Upper lobe of right lung (tissue), 1 donor: ENCODE measurements at regions not wholly inside any gene's neighbourhood (a gene's known extent, or its start where the extent isn't known, plus 50 kb on each side); places are given as distances from the start of the nearest gene placed in this dataset.

ENCODE experiments used
- ATAC-seq: fragments of 200-7000 bp; cut with Tn5 transposase; one replicate; pipeline ENCODE4 v1.9.1; 2020; ENCODE audit warnings: mild to moderate bottlenecking, moderate library complexity
- DNase-seq: peaks from one replicate; pipeline ENCODE4 v3.0.0-alpha.2; 2020
- H3K27ac ChIP-seq: fragments of 200-600 bp; one replicate; pipeline ENCODE4 v1.8.0; 2022
- H3K27me3 ChIP-seq: fragments of 200-600 bp; one replicate; pipeline ENCODE4 v1.8.0; 2022; ENCODE audit warnings: mild to moderate bottlenecking
- H3K36me3 ChIP-seq: fragments of 200-600 bp; one replicate; pipeline ENCODE4 v1.8.0; 2022
- H3K4me1 ChIP-seq: fragments of 200-600 bp; one replicate; pipeline ENCODE4 v1.8.0; 2022
- H3K4me3 ChIP-seq: fragments of 200-600 bp; one replicate; pipeline ENCODE4 v1.8.0; 2022; ENCODE audit warnings: mild to moderate bottlenecking
- H3K9me3 ChIP-seq: fragments of 200-600 bp; one replicate; pipeline ENCODE4 v1.8.0; 2022
- intact Hi-C: fragments of 100-400 bp; cut with DNase I; formaldehyde crosslinking; loops from one replicate; pipeline ENCODE4 v1.11.0; 2022
- TF ChIP-seq, protein P1 (sequence below): fragments of 200-600 bp; IDR thresholded peaks from one replicate; pipeline ENCODE4 v1.8.0; 2022; ENCODE audit warnings: antibody characterized with exemption
- donor health status: DM: no; HTN: yes; CAD: no; lungs with severe emphysema.

DNA sequence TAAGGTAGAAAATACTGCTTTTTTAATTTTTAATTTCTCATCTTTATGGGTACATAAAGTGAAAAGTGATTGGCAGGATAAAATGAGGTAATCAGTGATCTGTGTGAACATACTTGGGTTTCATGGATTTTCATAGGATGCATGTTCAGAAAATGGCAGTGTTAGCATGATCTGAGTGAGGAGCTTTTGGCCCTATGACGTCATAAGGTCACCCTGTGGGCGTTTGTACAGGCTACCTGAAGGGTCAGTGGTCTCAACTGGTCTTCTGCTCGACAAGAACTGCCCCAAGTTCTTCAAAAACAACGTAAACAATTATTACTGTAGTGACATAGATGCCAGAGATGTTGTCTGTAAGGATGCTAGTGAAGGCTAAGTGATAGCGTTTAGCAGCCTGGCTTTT is 124.5 kb upstream of the OSTN start:
- TF ChIP-seq, protein P1, sequence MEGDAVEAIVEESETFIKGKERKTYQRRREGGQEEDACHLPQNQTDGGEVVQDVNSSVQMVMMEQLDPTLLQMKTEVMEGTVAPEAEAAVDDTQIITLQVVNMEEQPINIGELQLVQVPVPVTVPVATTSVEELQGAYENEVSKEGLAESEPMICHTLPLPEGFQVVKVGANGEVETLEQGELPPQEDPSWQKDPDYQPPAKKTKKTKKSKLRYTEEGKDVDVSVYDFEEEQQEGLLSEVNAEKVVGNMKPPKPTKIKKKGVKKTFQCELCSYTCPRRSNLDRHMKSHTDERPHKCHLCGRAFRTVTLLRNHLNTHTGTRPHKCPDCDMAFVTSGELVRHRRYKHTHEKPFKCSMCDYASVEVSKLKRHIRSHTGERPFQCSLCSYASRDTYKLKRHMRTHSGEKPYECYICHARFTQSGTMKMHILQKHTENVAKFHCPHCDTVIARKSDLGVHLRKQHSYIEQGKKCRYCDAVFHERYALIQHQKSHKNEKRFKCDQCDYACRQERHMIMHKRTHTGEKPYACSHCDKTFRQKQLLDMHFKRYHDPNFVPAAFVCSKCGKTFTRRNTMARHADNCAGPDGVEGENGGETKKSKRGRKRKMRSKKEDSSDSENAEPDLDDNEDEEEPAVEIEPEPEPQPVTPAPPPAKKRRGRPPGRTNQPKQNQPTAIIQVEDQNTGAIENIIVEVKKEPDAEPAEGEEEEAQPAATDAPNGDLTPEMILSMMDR = no peak
- Histone ChIP-seq H3K36me3 (no peaks in the 10 kb centered on the region), H3K4me3 (no peak overlapping the region), H3K27me3 (no peaks in the 10 kb centered on the region), H3K27ac (no peak overlapping the region), H3K4me1 (no peaks in the 10 kb centered on the region), H3K9me3 (no peaks in the 10 kb centered on the region)
- DNase-seq = no peak
- intact Hi-C loops = no loop called here
- no peak for ATAC-seq

DNA sequence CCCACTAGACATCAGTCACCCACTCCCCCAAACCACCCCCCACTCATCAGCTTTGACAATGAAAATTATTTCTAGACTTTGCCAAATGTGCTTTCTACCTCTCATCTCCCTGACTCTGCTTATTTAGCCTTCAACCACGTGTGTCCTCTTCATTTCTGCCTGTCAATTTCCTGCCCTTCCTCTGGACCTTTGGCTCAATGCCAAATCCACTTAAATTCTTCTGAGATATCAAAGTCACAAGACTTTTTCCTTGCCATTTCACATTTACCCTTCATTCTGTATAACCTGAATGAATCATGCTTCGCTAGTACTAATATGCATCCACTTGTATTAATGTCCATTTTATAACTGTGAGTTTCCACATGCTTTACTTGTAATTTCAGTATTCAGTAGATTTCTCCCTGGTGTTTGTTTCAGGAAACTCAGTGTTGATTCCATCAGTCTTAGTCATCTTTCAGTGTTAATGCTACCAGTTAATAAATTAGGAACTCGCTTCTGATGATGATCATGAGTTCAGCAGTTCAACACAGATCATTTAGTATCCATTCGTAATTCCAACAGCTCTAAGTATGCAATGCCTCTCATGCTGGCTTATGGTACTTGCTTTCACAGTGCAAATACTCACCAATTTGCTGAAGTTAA is 128.2 kb upstream of the OSTN start:
- H3K36me3 ChIP-seq = no peaks in the 10 kb centered on the region
- H3K27me3 ChIP-seq = no peaks in the 10 kb centered on the region
- no peak overlapping the region for H3K4me3 ChIP-seq
- TF ChIP-seq, protein P1 = no peak
- H3K4me1 ChIP-seq = no peaks in the 10 kb centered on the region
- no peaks in the 10 kb centered on the region for H3K9me3 ChIP-seq
- no peak overlapping the region for H3K27ac ChIP-seq
- DNase-seq (no peak), ATAC-seq (no peak)
- intact Hi-C loops = no loop called here

DNA sequence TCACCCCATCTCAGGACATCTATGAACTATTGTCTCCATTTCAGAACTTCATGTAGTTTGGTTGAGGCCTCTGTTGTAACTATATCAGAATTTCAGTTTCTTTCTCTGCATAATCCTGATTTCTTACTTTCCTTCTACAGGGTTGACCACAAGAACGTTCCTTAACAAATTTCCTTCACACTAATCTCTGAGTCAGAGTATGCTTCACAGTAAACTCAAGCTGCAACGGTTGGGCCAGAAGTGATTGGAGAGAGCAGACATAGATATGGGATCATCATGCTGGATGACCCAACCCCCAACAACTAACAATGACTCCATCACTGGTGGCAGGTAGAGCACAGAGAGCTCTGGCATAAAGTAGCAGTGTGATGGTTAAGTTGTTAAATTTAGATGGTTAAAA is 128.8 kb upstream of the OSTN start:
- H3K36me3 ChIP-seq = no peaks in the 10 kb centered on the region
- H3K4me1 ChIP-seq = no peaks in the 10 kb centered on the region
- H3K27me3 ChIP-seq = no peaks in the 10 kb centered on the region
- H3K4me3 ChIP-seq = no peak overlapping the region
- intact Hi-C loops = no loop called here
- no peak for ATAC-seq
- no peak overlapping the region for H3K27ac ChIP-seq
- no peaks in the 10 kb centered on the region for H3K9me3 ChIP-seq
- no peak for DNase-seq
- TF ChIP-seq, protein P1 = no peak

DNA sequence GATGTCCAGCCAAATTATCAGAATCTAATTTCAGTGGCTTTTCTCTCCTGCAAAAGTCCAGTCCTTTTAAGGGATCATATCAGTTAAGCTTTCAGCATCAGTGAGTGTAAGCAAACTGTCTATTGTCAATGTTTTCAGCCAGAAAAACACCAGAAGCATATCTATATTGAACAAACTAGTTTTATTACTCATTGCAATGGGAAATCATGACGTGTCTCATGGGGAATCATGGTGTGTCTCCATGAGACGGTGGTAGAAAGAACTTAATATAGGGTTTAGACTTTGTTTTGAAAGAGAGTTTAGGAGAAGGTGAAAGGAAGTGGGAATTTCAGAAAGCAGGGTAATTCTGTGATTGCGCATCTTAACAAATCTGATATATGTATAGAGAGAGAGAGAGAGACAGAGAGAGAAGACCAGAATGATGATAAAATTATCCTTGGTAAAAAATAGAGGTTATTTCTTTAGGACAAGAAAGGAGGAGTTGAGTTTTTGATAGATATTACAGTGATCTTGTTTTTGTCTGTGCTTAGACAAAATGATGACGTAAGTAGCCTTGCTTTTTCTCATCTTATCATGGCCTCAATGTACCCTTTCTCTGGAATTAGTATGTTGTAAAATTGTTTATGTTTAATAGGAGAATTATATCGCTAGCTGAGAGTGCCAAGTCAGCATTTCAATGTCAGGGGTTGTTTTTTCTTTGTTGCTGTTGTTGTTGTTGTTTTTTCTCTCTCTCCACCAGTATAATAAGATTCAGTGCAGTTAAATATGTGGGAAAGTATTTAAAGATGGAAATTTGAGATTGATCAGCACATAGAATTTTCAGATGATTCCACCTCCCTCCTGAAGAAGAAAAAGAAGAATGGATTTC is 129.9 kb upstream of the OSTN start:
- ATAC-seq = no peak

DNA sequence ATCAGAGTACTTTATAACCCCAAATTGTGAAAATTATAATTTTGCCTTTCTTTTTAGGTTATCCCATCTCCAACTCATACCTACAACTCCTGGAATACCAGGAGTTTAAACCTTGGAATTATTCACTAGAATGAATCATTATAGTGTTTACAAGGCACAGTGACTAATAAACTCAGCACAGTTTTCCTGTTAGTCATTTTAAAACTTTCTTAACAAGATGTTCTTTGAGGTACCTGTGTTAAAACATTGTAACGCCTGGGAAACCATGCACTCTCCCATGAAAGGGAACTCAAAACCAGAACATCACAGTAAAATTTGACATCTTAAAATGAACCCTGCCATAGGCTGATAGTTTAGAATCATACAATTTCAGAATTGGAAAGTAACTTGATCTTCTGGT is 132.4 kb upstream of the OSTN start:
- intact Hi-C loops = no loop called here
- H3K27ac ChIP-seq = no peak overlapping the region
- TF ChIP-seq, protein P1 = no peak
- no peaks in the 10 kb centered on the region for H3K36me3 ChIP-seq
- no peaks in the 10 kb centered on the region for H3K9me3 ChIP-seq
- DNase-seq = no peak
- H3K4me3 ChIP-seq = no peak overlapping the region
- no peaks in the 10 kb centered on the region for H3K4me1 ChIP-seq
- no peak for ATAC-seq
- H3K27me3 ChIP-seq = no peaks in the 10 kb centered on the region

More for the DNA sequence above, 129.9 kb upstream of the OSTN start:
- Histone ChIP-seq H3K36me3 (no peaks in the 10 kb centered on the region), H3K27ac (no peak overlapping the region), H3K4me1 (no peaks in the 10 kb centered on the region), H3K4me3 (no peak overlapping the region), H3K9me3 (no peaks in the 10 kb centered on the region), H3K27me3 (no peaks in the 10 kb centered on the region)
- DNase-seq = no peak
- intact Hi-C loops = no loop called here
- TF ChIP-seq, protein P1 = no peak
